ENCODE measurements at regions not wholly inside any gene's neighbourhood (a gene's known extent, or its start where the extent isn't known, plus 50 kb on each side); places are given as distances from the start of the nearest gene placed in this dataset.

DNA sequence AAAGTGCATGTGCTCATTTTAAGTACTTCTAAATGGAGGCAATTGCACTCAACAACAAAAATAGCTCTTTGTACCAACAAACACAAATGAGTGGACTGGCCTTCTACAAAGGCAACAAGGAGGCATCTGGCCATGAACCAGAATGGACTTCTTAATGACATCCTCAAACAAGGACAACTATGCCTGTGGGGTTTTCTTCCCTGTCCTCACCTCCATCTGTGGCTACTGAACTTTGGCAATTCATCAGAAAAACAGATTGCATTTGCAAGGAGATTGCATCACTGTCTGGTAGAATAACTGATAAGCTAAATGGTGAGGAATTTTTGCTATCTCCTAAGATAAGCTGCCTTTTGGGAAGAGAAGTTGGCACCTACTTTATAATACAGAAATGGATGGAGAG, 447.3 kb upstream of the CCNG1 start:
- TF ChIP-seq, protein P1, sequence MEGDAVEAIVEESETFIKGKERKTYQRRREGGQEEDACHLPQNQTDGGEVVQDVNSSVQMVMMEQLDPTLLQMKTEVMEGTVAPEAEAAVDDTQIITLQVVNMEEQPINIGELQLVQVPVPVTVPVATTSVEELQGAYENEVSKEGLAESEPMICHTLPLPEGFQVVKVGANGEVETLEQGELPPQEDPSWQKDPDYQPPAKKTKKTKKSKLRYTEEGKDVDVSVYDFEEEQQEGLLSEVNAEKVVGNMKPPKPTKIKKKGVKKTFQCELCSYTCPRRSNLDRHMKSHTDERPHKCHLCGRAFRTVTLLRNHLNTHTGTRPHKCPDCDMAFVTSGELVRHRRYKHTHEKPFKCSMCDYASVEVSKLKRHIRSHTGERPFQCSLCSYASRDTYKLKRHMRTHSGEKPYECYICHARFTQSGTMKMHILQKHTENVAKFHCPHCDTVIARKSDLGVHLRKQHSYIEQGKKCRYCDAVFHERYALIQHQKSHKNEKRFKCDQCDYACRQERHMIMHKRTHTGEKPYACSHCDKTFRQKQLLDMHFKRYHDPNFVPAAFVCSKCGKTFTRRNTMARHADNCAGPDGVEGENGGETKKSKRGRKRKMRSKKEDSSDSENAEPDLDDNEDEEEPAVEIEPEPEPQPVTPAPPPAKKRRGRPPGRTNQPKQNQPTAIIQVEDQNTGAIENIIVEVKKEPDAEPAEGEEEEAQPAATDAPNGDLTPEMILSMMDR (IDR thresholded peaks at IDR 0.05; ENCODE audit: low read length) = no peak
- no peak for TF ChIP-seq EZH2 (IDR thresholded peaks at IDR 0.05; ENCODE audit: borderline replicate concordance, low read length)

Data from OCI-LY1 (cell line).